B cell (primary cell): ENCODE measurements at regions not wholly inside any gene's neighbourhood (a gene's known extent, or its start where the extent isn't known, plus 50 kb on each side); places are given as distances from the start of the nearest gene placed in this dataset.

Experiments used
- EZH2 ChIP-seq: IDR thresholded peaks from 2 replicates; pipeline ENCODE4 v1.6.1; 2012; ENCODE audit warnings: borderline replicate concordance, low read depth, mild to moderate bottlenecking, moderate library complexity, low read length; ENCODE audit not compliant: insufficient read depth, poor library complexity, severe bottlenecking
- TF ChIP-seq, protein P1 (sequence below): fragments of 200-600 bp; IDR thresholded peaks from one replicate; pipeline ENCODE4 v1.8.0; 2022; ENCODE audit warnings: antibody characterized with exemption, mild to moderate bottlenecking

GRCh38 chr13:105991131-105991530 lies 544.3 kb downstream of the EFNB2 start:
- TF ChIP-seq, protein P1, sequence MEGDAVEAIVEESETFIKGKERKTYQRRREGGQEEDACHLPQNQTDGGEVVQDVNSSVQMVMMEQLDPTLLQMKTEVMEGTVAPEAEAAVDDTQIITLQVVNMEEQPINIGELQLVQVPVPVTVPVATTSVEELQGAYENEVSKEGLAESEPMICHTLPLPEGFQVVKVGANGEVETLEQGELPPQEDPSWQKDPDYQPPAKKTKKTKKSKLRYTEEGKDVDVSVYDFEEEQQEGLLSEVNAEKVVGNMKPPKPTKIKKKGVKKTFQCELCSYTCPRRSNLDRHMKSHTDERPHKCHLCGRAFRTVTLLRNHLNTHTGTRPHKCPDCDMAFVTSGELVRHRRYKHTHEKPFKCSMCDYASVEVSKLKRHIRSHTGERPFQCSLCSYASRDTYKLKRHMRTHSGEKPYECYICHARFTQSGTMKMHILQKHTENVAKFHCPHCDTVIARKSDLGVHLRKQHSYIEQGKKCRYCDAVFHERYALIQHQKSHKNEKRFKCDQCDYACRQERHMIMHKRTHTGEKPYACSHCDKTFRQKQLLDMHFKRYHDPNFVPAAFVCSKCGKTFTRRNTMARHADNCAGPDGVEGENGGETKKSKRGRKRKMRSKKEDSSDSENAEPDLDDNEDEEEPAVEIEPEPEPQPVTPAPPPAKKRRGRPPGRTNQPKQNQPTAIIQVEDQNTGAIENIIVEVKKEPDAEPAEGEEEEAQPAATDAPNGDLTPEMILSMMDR, result no peak
- no peak for TF ChIP-seq EZH2
